ENCODE measurements at regions not wholly inside any gene's neighbourhood (a gene's known extent, or its start where the extent isn't known, plus 50 kb on each side); places are given as distances from the start of the nearest gene placed in this dataset.

DNA sequence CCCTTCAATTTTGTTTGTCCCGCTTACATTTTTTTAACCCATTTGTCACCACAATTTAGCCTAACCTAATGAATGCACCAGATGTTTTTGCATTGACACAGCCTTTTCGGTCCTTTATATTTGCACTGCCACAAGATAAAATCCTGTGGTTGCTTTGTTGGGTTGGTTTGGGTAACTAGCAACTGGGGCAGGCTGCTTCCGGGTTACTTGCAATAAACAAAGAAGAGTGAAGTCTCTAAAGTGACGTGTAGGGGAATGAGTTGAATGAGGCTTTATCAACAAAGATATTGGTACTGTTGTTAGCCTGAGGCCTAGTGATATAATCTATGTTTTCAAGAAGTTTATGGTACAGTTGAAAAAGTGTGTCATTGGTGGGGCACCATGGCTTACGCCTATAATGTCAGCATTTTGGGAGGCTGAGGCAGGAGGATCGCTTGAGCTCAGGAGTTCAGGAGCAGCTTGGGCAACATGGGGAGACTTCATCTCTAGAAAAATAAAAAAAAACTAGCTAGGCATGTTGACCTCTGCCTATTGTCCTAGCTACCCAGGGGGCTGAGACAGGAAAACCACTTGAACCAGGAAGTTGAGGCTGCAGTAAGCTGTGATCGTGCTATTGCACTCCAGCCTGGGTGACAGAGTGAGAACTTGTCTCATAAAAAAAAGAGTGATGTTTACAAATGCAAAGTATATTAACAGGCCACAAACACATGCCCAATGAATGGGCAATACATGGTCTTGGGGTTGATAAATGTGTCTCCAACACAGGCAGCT lies 121.8 kb downstream of the OXSM start (continued):
- TF ChIP-seq CHD2 (IDR thresholded peaks at IDR 0.05; ENCODE audit: low read length, partially characterized antibody) (no peak), FOSL2 (IDR thresholded peaks at IDR 0.05; ENCODE audit: borderline replicate concordance, low read depth) (no peak), SIN3A (IDR thresholded peaks at IDR 0.05; ENCODE audit: borderline replicate concordance, low read depth, low read length) (no peak)
- TF ChIP-seq, protein P1, sequence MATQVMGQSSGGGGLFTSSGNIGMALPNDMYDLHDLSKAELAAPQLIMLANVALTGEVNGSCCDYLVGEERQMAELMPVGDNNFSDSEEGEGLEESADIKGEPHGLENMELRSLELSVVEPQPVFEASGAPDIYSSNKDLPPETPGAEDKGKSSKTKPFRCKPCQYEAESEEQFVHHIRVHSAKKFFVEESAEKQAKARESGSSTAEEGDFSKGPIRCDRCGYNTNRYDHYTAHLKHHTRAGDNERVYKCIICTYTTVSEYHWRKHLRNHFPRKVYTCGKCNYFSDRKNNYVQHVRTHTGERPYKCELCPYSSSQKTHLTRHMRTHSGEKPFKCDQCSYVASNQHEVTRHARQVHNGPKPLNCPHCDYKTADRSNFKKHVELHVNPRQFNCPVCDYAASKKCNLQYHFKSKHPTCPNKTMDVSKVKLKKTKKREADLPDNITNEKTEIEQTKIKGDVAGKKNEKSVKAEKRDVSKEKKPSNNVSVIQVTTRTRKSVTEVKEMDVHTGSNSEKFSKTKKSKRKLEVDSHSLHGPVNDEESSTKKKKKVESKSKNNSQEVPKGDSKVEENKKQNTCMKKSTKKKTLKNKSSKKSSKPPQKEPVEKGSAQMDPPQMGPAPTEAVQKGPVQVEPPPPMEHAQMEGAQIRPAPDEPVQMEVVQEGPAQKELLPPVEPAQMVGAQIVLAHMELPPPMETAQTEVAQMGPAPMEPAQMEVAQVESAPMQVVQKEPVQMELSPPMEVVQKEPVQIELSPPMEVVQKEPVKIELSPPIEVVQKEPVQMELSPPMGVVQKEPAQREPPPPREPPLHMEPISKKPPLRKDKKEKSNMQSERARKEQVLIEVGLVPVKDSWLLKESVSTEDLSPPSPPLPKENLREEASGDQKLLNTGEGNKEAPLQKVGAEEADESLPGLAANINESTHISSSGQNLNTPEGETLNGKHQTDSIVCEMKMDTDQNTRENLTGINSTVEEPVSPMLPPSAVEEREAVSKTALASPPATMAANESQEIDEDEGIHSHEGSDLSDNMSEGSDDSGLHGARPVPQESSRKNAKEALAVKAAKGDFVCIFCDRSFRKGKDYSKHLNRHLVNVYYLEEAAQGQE (IDR thresholded peaks at IDR 0.05; ENCODE audit: low read depth, low read length): no peak
- TF ChIP-seq, protein P2, sequence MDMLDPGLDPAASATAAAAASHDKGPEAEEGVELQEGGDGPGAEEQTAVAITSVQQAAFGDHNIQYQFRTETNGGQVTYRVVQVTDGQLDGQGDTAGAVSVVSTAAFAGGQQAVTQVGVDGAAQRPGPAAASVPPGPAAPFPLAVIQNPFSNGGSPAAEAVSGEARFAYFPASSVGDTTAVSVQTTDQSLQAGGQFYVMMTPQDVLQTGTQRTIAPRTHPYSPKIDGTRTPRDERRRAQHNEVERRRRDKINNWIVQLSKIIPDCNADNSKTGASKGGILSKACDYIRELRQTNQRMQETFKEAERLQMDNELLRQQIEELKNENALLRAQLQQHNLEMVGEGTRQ (IDR thresholded peaks at IDR 0.05; ENCODE audit: borderline replicate concordance, low read depth, low read length): no peak

DNA sequence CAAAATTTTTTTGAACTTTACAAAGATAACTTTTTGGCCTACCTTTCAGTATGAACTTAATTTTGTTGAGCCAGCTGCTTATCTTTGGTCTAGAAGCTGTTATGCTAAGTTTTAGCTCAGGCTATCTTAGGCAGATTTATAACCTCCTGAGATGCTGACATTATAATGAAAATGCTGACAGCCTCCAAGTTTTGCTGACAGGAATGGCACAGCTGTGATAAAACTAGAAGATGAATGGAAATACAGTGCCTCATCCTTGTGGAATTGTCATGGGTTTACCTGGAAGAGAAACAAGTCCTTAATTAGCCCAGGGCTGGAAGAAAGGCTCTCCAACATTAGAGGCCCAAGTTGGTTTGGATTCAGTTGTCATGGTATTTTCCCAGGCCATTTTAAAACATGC lies 123.3 kb downstream of the OXSM start:
- Histone ChIP-seq H4K20me1 (ENCODE audit: insufficient read depth) (no peaks in the 10 kb centered on the region), H3K27me3 (ENCODE audit: insufficient read depth) (no peaks in the 10 kb centered on the region), H3K36me3 (replicated peaks in 1 of 2; ENCODE audit: control insufficient read depth in 1 of 2, insufficient read depth in 2 of 2, low read length in 1 of 2) (no peaks in the 10 kb centered on the region), H3F3A (replicated peaks; ENCODE audit: insufficient read depth) (no peaks in the 10 kb centered on the region), H3K4me3 (ENCODE audit: low read depth in 2 of 2, low read length in 1 of 2) (no peak overlapping the region), H2AFZ (ENCODE audit: low read depth) (no peak overlapping the region), H3K4me1 (ENCODE audit: control insufficient read depth in 1 of 2, insufficient read depth in 2 of 2, low read depth in 1 of 2, low read length in 1 of 2) (no peaks in the 10 kb centered on the region), H3K4me2 (no peak overlapping the region), H3K79me2 (ENCODE audit: insufficient read depth) (no peaks in the 10 kb centered on the region), H3K27ac (ENCODE audit: low read depth in 2 of 2, low read length in 1 of 2) (no peak overlapping the region), H3K9me3 (no peaks in the 10 kb centered on the region), H3K9ac (no peak overlapping the region), H3K9me2 (no peaks in the 10 kb centered on the region)
- no peak for DNase-seq
- CTCF ChIA-PET: interaction anchor here (1.0 kb wide), 1 partner anchor 70 kb away, joined by 3 read pairs; no protein-coding TSS in a partner anchor
- POLR2A ChIA-PET: no interaction called here
- TF ChIP-seq, protein P3, sequence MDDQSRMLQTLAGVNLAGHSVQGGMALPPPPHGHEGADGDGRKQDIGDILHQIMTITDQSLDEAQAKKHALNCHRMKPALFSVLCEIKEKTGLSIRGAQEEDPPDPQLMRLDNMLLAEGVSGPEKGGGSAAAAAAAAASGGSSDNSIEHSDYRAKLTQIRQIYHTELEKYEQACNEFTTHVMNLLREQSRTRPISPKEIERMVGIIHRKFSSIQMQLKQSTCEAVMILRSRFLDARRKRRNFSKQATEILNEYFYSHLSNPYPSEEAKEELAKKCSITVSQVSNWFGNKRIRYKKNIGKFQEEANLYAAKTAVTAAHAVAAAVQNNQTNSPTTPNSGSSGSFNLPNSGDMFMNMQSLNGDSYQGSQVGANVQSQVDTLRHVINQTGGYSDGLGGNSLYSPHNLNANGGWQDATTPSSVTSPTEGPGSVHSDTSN (IDR thresholded peaks at IDR 0.05): no peak
- TF ChIP-seq RCOR1 (IDR thresholded peaks at IDR 0.05; ENCODE audit: low read length) (no peak), FOSL2 (IDR thresholded peaks at IDR 0.05; ENCODE audit: borderline replicate concordance, low read depth) (no peak), SMC3 (IDR thresholded peaks at IDR 0.05; ENCODE audit: low read depth, low read length) (no peak), ELF1 (IDR thresholded peaks at IDR 0.05) (no peak), SIN3A (IDR thresholded peaks at IDR 0.05; ENCODE audit: borderline replicate concordance, low read depth, low read length) (no peak), TEAD4 (IDR thresholded peaks at IDR 0.05; ENCODE audit: borderline replicate concordance, insufficient read depth) (no peak), GATA2 (CRISPR knock-in tag; IDR thresholded peaks at IDR 0.05) (no peak), NRF1 (IDR thresholded peaks at IDR 0.05; ENCODE audit: low read depth, low read length) (no peak), JUND (IDR thresholded peaks at IDR 0.05) (no peak), POLR2AphosphoS5 (IDR thresholded peaks at IDR 0.05; ENCODE audit: low read depth, low read length) (no peak), YY1 (IDR thresholded peaks at IDR 0.05; ENCODE audit: low read depth) (no peak), TAF1 (IDR thresholded peaks at IDR 0.05; ENCODE audit: borderline replicate concordance, low read depth, low read length) (no peak)
- TF ChIP-seq, protein P2 (IDR thresholded peaks at IDR 0.05; ENCODE audit: borderline replicate concordance, low read depth, low read length): no peak
- TF ChIP-seq, protein P1 (IDR thresholded peaks at IDR 0.05; ENCODE audit: low read depth, low read length): no peak
- TF ChIP-seq, protein P4, sequence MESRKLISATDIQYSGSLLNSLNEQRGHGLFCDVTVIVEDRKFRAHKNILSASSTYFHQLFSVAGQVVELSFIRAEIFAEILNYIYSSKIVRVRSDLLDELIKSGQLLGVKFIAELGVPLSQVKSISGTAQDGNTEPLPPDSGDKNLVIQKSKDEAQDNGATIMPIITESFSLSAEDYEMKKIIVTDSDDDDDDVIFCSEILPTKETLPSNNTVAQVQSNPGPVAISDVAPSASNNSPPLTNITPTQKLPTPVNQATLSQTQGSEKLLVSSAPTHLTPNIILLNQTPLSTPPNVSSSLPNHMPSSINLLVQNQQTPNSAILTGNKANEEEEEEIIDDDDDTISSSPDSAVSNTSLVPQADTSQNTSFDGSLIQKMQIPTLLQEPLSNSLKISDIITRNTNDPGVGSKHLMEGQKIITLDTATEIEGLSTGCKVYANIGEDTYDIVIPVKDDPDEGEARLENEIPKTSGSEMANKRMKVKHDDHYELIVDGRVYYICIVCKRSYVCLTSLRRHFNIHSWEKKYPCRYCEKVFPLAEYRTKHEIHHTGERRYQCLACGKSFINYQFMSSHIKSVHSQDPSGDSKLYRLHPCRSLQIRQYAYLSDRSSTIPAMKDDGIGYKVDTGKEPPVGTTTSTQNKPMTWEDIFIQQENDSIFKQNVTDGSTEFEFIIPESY (IDR thresholded peaks at IDR 0.05; ENCODE audit: borderline replicate concordance, low read depth): no peak

Data from SK-N-SH (cell line).